Muscle of arm (tissue), 1 donor: ENCODE measurements at regions not wholly inside any gene's neighbourhood (a gene's known extent, or its start where the extent isn't known, plus 50 kb on each side); places are given as distances from the start of the nearest gene placed in this dataset.

ENCODE experiments used
- DNase-seq: peaks from one replicate; pipeline ENCODE4 v3.0.0-alpha.2; 2013

GRCh38 chr10:64505501-64505900 lies 984.3 kb downstream of the REEP3 start:
- no peak for DNase-seq

- DNase-seq = no peak
These were observed 985.8 kb downstream of the REEP3 start for GRCh38 chr10:64506963-64507362.

GRCh38 chr10:64507651-64508028 lies 986.4 kb downstream of the REEP3 start:
- DNase-seq = no peak

- no peak for DNase-seq
These were observed 986.9 kb downstream of the REEP3 start for GRCh38 chr10:64508029-64508661.

DNA sequence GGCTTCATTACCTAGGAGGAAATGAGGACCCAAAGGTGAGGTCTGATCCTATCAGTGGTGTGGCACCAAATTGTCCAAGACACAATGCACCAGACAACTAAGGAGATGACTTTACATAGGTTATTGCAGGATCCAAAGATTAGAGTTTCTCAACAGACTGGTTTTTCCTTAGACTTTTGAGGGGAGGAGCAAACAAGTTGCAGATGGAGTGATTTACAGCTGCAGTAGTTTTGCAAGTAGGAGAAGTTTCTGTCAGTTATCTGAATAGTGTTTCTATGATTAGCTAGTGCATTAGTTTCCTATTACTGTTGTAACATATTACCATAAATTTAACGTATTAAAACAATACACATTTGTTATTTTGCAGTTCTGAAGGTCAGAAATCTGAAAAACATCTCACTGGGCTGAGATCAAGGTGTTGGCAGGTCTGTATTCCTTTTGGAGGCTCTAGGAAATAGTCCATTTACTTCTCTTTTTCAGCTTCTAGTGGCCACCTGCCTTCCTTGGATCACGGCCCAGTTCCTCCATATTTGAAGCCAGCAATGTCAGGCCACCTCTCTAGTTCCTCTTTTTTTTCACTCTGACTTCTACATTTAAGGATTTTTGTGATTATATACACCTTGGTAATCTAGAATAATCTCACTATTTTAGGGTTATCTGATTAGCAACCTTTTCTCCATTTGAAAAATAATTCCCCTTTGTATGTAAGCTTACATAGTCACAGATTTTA lies 994.9 kb downstream of the REEP3 start:
- peak; percentile 3 for DNase-seq

DNA sequence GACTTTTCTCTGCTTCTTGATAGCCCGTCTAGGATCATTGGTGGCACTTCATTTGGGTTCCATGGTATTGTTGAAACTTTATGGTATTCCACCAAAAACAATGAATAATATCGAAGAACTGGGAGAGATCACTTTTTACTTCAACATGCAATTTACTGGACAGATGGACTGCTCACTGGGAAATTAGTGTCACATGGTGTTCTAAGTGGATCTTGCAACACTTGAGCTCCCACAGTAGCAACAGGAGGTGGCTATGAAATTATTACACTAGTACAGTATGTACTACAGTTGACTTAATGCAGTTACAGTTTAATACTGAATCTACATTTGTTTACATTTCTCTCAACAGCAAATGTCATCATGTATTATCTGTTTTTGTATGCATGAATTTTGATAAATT lies 997.3 kb downstream of the REEP3 start:
- DNase-seq = no peak

DNA sequence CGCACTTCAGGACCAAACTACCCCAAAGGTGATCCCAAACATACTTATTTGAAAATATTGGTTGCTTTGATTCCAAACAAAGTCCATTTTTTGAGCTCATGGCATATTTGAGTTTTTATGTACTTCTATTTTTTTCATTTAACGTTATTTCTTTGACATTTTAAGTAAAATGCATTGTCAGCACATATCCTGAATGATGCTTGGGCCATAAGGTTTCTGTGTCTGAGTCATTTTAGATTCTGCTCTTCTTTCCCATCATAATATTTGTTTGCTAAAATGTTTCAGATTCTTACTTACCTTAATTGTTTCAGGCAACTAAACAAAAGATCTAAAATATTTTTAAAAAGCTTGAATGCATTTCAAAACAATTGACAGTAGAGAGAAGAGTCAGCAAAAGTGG lies 998.2 kb downstream of the REEP3 start:
- DNase-seq = no peak

GRCh38 chr10:64519831-64520230 lies 998.6 kb downstream of the REEP3 start:
- no peak for DNase-seq

- no peak for DNase-seq
These were observed 1002.0 kb downstream of the REEP3 start for GRCh38 chr10:64523065-64523759.

- DNase-seq = no peak
These were observed 1007.2 kb downstream of the REEP3 start for GRCh38 chr10:64528294-64529002.

- no peak for DNase-seq
These were observed 1007.8 kb downstream of the REEP3 start for GRCh38 chr10:64529003-64529350.

DNA sequence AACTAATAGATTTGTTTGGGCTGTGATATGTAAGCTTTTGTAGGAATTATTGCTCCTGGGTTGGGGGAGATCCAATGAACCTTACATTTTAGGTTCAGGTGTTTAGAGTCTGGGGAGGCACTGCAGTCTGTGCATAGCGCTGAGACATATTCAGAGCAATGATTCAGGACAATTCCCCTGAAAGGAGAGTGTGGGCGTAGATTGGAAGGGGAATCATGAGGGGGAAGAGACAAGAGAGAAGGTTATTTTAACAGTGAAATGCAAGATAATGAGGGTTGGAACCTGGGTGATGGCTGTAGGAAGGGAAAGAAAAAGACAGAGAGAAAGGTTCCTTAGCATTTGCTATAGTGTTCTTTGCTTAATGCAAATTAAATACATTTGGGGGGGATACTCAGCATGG lies 1013.4 kb downstream of the REEP3 start:
- DNase-seq = no peak

- no peak for DNase-seq
These were observed 1014.1 kb downstream of the REEP3 start for GRCh38 chr10:64535131-64535867.

- no peak for DNase-seq
These were observed 1015.9 kb downstream of the REEP3 start for GRCh38 chr10:64537112-64537511.

- DNase-seq = no peak
These were observed 1016.7 kb downstream of the REEP3 start for GRCh38 chr10:64537928-64538327.

DNA sequence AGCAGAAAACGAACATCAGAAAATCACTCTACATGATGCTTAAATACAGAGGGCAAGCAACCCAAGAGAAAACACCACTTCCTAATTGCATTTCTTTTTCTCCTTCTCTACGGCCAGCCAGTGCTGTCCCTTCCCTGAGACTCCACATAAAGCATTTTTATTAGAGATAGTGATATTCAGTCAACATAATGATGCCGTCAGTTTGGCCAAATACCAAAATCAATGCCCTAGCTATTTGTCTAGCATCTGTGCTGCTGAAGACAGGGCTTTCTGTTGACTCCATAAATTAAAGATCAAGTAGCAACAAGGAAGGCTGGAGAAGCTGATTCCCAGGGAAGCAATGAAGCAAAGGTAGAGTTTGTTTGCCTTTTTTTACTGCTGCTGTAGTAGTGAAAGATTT lies 1024.9 kb downstream of the REEP3 start:
- no peak for DNase-seq

DNA sequence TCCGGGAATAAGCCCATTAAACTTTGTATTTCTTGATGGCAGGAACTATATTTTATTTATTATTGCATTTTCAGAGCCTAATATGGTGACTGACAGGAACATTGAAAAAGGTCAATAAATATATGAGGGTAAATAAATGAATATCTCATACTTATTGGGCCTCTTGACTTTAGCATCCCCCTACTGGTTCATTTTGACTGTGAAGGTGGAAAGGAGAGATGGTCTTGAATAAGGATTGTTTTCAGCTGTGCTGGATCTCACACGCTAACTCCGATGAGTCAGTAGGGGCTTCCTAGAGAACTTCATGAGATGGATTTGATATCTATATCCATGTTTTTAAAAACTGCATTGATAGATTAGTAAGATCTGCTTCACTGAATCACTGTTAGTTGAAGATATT lies 1026.0 kb downstream of the REEP3 start:
- no peak for DNase-seq

DNA sequence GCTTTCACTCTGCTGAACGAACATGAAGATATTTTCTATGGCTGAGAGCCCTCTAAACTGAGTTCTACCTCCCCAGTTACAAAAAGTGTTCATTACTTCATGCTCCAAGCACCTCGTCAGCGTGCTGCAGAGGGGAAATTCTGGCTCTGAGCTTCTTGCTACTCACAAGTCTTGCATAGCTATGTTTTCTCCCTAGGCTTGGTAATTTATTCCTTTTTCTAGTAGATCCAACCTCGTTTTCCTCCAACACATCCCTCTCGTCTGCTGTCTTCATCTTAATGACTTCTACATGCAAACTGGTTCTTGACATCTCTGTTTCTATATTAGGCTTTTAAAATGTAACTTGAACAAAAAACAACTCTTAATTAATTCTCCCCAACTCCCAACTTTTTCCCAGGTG lies 1034.5 kb downstream of the REEP3 start:
- DNase-seq = no peak

DNA sequence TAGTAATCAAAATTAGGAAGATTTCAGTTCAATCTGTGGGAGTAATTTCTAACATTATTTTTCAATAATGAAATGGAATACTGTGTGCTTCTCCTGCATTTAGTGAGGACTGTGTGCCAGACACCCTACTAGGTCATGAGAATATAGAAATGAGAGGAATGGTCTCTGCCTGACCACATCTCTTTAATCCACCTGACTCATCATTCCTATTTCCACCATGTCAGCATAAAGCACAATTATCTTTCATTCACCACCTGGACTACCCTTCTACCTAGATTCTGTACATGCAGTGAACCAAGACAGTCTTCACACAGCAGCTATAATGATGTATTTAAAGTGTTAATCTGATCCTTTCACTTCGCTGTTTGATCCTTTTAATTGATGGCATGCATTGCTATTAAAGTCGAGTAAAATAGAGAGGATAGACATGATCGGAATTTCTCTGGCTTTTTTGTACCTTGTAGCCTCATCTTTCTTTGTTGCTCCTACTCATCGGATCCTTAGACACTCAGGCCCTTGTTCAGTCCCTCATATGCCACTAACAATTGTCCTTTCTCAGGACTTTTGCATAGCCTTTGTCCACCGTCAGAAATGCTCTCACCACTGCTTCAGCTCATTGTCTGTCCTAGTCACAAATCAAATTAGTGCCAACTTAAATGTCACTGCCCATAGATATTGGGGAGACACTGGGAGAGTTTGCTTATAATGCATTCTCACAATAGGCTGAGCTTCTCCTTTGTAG lies 1037.1 kb downstream of the REEP3 start:
- no peak for DNase-seq

- DNase-seq = no peak
These were observed 1049.9 kb downstream of the REEP3 start for GRCh38 chr10:64571056-64571455.

- DNase-seq = no peak
These were observed 1052.6 kb downstream of the REEP3 start for GRCh38 chr10:64573623-64574325.
